Dermis microvascular lymphatic vessel endothelial cell (primary cell): ENCODE measurements at regions not wholly inside any gene's neighbourhood (a gene's known extent, or its start where the extent isn't known, plus 50 kb on each side); places are given as distances from the start of the nearest gene placed in this dataset.
A peak's percentile ranks its signal among the peaks of the same experiment; 100 is the strongest.
"Not testable (repeated sequence)": the region's sequence is repeated elsewhere in the genome, so short reads cannot be mapped to it uniquely, and the experiment has no call there.

Experiments
- DNase-seq, 2 donors: peaks; one replicate each; pipeline versions ENCODE4 v3.0.0 to v3.0.0-alpha.2; 2010; ENCODE audit warnings: low read depth in 2 of 2

DNA sequence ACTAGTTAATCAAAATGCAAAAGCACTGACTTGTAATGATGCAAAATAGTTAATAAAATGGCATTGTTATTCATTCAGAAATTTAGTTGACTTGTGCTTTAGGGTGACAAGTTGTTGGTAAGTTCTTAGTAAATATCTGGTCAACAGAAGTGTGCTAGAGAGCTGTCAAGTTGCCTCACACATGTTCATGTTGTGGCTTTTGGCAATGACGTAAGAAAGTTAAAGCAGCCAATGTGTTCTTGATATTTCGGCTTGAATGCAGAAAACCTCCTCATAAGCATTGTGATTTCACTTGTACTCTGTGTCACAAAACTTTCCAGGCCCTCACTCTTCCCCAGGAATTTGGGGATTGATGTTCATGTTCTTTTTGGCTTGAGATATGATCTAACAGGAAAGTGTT, 626.7 kb downstream of the PRR16 start:
- DNase-seq, result no peak

DNA sequence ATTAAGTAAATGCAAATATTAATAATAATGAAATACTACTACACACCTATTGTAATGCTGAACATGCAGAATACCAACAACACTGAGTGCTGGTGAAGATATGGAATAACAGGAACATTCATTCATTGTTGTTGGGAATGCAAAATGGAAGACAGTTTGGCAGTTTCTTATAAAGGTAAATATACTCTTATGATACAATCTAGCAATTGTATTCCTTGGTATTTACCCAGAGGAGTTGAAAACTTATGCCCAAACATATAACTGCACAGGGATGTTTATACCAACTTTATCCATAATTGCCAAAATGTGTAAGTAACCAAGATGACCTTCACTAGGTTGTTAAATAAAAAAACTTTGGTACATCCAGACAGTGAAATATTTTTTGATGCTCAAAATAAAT, 636.8 kb downstream of the PRR16 start:
- DNase-seq, result no peak

DNA sequence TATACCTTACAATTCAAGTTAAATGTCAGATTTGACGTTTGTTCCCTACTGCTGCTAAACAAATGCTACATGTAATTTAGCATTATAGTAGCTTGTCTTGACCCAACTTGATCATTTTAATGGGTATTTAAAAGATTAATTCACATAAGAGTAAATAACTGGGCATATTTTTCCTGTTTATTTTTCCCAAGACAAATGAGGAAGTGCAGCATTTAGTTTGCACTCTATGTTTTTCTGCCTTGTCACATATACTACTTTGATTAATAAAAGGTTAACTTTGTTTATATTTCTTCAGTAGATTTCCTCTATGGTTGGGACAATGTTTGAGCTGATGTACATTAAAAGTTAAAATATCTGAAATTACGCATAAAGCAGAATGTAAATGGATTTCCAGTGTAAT, 641.8 kb downstream of the PRR16 start:
- no peak for DNase-seq

DNA sequence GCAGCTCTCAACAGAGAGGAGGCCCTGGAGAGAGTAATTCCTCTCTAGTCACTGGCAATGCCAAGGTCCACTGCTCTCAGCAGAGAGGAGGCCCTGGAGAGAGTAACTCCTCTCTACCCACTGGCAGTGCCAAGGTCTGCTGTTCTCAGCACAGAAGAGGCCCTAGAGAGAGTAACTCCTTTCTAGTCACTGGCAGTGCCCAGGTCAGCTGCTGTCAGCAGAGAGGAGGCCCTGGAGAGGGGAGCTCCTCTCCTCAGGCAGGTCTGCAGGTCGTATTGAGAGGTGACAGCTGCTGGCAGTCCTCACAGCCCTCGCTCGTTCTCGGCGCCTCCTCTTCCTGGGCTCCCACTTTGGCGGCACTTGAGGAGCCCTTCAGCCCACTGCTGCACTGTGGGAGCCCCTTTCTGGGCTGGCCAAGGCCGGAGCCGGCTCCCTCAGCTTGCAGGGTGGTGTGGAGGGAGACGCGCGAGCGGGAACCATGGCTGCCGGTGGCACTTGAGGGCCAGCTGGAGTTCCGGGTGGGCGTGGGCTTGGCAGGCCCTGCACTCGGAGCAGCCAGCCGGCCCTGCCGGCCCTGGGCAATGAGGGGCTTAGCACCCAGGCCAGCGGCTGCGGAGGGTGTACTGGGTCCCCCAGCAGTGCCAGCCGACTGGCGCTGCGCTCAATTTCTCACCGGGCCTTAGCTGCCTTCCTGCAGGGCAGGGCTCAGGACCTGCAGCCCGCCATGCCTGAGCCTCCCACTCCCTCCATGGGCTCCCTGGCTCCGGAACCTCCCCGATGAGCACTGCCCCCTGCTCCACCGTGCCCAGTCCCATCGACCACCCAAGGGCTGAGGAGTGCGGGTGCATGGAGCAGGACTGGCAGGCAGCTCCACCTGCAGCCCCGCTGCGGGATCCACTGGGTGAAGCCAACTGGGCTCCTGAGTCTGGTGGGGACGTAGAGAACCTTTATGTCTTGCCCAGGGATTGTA, 642.9 kb downstream of the PRR16 start:
- DNase-seq, result not testable (repeated sequence)

DNA sequence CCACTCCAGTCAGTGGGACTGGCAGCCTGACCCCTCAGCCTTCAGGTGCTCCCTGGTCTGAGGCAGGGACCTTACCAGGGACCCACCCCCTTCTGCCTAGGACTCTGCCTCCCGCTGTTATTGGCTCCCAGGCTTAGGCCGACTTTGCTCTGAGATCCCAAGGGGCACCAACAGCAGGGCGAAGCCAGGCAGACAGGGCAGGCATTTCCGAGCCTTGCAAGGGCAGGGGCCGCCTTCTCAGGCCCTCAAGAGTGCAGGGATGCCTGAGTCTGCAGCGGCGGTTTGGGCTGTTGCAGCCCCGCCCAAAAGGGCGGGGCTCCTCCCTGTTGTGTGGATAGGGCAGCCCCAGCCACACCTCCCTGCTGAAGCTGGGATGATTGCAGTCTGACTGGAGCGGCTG, 644.6 kb downstream of the PRR16 start:
- no peak for DNase-seq

DNA sequence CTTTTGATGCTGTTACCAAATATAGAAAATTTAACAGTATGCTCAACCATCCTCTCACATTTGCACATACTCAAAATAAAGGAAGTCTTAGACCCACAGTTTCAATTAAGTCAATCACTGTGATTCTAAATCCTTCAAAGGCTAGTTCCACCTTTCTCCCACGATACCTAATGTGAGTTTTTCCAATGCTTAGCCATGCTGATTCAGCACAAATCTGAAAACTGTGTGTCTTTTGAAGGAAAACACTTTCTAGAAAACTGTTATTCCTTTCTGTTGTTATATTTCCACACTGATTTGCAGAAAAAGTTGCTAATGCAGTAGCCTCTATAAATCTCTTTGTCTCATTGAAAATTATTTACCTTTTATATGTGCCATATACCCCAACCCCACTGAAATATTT, 645.7 kb downstream of the PRR16 start:
- no peak for DNase-seq

DNA sequence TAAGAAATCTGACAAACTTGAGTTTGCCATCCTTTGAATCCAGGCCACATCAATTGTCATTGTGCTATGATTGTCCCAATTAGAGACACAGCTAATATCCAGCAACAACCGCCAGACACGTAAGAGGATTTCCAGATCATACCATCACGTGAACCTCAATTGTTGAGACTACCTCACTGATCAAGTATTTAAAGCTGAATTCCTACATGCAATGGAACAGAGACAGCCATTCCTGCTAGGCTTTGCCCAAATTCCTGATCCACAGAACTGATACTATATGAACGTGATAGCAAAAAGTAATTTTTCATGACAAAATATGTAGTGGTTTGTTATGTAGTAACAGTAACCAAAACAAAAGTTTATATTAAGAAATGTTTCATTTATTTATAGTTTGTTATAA, 657.7 kb downstream of the PRR16 start:
- DNase-seq, result no peak

DNA sequence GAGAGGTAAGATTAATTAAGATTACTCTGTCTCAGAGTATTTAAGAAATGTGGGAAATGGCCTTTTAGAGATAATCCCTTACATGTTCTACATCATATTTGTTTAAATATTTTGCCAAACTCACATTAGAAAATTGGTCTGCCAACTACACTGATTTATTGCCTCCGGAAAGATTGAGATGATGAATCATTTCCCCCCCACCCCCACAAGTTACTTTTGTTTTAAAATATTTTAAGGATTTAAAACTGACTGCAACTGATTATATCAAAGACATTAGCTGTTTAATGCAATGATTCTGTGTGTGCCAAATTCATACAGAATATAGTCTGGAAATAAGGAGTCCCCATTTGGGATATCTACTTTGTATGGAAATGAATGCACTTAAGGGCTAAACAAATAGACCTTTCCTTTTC, 674.4 kb downstream of the PRR16 start:
- DNase-seq, result peak in 1 of 2 donors; percentile 62

DNA sequence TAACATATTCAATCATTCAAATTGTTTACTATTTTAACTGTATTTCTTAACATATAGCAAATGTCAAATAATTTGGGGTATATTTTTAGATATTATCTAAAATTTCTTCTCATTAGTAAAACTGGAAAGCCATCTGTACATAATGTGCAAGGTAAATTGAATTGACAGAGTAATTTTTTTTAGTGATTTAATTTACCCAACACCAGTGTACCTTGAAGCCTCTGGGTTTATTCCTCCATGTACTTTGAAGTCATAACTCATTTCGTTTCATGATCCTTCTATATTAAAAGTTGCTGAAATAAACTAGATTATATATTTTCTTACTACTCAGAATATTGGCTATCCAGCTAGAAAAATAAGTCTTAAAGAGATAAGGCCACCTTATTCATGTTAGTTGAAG, 674.9 kb downstream of the PRR16 start:
- DNase-seq, result no peak

DNA sequence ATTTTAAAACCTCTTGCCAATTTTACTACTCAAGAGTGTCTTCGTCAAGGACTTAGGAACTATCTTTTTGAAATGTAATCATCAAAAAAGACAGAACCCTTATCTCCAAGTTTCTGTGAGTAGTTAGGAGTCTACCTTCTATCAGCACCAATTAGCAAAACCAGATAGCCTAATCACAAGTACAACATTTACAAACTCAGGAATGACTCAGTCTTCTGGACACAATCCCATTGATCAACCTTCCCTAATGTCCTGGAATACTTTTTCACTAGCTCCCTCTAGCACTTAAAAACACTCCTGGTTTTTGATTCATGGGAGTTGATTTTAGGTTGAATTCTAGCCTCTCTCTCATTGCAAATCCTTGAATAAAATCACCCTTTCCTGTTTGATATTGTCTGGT, 680.7 kb downstream of the PRR16 start:
- DNase-seq, result peak in 1 of 2 donors; percentile 17

DNA sequence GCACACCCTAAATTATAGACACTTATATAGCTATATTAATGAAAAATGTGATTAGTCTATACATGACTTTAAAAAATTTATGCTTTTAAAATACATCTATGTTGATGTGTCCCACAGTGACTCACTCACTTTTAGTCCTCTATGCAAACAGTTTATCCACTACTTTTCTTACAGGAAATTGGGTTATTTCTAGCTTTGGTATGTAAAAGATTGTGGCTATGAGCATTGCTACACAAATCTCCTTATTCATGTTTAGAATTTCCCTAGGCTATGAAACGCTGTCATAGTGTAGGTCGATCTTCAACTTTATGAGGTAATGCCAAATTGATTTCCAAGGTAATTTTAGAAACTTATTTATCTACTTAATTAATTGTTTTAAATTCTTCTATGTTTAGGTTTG, 687.4 kb downstream of the PRR16 start:
- no peak for DNase-seq

DNA sequence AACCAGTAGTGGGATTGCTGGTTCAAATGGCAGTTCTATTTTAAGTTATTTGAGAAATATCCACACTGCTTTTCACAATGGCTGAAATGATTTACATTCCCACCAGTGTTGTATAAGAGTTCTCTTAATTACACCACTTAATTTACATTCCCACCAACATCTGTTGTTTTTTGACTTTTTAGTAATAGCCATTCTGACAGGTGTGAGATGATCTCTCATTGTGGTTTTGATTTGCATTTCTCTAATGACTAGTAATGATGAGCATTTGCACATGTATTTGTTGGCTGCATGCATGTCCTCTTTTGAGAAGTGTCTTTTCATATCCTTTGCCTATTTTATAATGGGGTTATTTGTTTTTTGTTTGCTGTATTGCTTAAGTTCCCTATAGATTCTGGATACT, 688.3 kb downstream of the PRR16 start:
- no peak for DNase-seq

DNA sequence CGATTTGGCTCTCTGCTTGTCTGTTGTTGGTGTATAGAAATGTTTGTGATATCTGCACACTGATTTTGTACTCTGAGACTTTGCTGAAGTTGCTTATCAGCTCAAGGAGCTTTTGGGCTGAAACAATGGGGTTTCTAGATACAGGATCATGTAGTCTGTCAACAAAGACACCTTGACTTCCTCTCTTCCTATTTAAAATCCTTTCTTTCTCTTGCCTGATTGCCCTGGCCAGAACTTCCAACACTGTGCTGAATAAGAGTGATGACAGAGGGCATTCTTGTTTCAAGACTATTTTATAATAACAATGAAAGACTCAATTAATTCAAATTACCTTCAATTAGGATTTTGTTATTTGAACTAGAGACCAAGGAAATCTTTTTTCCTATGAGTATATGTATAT, 692.5 kb downstream of the PRR16 start:
- no peak for DNase-seq

DNA sequence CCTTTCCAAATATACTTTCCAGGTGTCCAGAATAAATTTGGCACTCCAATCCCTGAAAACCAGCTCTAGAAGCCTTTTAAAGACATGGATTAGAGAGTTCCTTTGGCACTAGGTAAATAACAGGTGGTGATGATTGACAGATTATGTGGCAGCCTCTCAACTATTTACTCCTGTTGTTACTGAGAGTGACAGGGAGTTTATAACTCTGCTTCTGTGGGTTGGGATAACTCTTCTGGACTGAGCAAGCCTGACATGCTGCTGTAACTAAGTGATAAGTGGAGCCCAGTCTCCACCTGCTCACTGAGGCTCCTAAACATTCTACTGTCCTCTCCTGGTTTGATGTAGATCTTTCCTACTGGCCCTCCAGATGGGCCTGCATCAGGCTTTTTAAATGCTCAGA, 693.2 kb upstream of the FTMT start:
- no peak for DNase-seq

DNA sequence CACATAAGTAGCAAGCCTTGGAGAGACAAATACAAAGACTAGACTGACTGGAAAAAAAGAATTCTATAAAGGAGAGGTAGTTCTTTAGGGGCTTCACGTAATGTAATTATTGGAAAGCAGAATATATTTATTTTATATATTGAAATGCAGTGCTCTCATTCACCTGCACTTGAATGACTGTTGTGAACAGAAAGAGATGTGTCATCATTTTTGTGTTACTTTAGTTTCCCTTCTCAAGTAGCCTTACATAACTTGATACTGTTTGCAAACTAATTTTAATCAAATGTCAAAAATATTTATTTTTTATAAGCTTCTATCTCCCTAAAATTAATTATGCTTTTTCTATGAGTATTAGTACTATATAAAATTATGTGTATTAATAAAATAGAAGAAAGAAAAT, 691.1 kb upstream of the FTMT start:
- no peak for DNase-seq

DNA sequence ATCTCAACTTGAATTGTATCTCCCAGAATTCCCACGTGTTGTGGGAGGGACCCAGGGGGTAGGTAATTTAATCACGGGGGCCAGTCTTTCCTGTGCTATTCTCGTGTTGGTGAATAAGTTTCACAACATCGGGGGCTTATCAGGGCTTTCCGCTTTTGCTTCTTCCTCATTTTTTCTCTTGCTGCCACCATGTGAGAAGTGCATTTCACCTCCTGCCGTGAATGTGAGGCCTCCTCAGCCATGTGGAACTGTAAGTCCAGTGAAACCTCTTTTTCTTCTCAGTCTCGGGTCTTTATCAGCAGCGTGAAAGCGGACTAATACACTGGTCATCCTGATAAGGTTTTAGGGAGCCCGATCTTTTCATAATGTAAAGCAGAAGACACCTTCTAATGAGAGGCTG, 687.0 kb upstream of the FTMT start:
- no peak for DNase-seq

DNA sequence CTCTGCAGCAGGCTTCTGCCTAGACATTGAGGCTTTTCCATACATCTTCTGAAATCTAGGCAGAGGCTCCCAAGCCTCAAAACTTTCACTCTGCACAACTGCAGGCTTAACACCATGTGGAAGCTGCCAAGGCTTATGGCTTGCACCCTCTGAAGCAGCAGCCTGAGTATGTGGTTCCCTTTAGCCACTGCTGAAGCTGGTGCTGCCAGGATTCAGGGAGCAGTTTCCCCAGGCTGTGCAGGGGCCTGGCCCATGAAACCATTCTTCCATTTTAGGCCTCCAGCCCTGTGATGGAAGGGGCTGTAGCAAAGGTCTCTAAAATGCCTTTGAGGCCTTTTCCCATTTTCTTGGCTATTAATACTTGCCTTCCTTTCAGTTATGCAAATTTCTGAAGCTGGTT, 680.3 kb upstream of the FTMT start:
- DNase-seq, result no peak

DNA sequence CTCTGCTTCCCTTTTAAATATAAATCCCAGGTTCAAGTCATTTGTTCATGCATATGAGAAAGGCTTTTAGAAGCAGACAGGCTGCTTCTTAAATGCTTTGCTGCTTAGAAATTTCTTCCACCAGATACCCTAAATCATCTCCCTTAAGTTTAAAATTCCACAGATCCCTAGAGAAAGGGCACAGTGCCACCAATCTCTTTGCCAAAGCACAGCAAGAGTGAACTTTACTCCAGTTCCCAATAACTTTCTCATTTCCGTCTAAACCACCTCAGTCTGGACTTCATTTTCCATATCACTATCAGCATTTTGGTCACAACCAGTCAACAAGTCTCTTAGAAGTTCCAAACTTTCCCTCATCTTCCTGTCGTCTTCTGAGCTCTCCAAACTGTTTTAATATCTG, 679.8 kb upstream of the FTMT start:
- no peak for DNase-seq

DNA sequence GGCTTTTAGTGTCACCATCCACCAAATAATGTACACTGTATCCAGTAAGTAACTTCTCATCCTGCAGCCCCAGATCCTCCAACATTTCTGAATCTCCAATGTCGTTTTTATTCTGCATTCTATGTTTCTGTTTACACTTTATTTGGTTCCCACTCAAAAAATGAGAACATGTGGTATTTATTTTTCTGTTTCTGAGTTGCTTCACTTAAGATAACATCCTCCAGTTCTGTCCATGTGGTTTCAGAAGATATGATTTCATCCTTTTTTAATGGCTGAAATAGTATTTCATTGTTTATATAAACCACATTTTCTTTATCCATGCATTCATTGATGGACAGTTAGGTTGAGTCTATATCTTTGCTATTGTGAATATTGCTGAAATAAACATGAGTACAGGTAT, 677.3 kb upstream of the FTMT start:
- no peak for DNase-seq

DNA sequence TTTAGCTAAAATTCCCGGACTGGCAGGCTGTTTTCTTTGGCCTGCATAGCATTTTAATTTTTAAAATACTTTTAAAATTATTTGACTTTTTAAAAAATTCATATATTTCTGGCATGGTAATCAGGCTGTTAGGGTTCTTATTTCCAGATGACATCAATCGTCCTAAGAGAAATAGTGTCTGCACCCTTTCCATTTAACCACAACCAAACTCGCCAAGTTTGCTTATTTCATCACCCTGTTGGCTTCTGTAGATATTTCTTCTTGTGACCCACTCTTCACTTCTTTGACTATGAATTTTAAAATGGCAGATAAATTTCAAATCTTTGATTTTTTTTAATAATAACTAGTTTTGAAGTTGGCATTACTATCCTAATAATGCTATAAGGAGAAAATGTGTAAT, 675.7 kb upstream of the FTMT start:
- no peak for DNase-seq

DNA sequence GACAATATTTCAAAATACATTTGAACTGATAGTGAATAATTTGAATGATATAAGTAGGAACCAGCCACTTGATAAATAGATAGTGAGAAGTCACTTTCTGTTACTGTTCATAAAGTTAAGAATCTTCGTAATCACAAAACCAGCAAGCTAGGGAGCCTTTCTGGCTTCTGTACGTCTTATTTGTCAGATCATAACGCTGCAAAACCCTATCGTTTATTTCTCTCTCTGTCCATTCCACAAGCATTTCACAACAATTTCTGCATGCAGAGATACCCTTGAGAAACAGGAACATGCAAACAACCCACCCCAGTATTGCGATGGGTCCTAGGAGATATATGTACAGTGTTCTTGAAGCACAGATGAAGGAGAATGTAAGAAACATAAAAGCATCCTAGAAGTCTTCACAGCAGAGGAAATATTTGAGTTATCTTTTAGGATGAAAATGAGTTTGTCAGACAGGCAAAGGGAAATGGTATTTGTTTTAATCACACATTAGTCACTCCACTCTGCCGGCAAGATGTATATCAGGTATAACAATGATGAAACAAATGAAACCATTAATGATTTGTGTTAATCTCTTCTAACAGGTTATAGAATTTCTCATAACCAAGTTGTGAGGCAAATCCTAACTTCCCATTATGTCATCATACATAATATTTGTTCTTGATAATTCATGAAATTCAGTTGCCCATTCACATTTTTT, 668.7 kb upstream of the FTMT start:
- DNase-seq, result peak in 1 of 2 donors; percentile 17

DNA sequence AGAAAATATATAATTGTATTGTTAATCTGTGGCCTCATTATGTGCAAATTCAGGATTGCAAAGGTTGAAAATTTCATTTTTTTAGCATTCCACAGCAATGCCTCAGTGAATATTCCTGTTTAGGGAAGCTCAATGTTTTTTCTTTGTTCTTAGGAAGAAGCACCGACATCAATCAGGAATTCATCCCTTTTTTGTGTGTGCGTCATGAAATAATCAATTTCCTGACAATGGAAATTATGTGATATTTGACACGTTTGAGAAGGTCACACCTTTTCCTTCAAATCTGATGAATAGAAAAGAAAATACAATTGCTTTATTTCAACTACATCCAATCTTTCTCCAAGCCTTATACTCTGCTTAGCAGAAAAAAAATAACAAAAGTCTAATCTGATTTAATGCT, 662.8 kb upstream of the FTMT start:
- peak in 1 of 2 donors; percentile 37 for DNase-seq
